ENCODE measurements at regions not wholly inside any gene's neighbourhood (a gene's known extent, or its start where the extent isn't known, plus 50 kb on each side); places are given as distances from the start of the nearest gene placed in this dataset.

DNA sequence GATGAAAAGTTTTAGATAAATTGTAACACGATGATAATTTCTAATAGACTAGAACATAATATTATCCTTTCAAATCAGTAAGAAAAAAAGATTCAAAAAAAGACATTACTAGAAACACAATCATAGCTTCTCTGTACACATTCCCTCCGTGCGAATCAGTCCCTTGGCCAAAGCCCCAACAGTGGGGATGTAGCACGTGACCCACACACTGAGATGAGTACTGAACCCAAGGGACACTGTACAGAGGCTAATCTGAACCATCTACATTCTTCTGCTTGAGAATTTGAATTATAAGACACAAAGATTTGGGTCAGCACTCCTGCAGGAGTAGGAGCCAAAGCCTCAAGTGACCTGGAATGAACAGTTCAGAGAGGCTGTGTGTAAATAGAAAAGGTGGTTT is 353.7 kb downstream of the INSC start:
- H3K27me3 ChIP-seq: no peaks in the 10 kb centered on the region
- no peaks in the 10 kb centered on the region for H3K9me3 ChIP-seq
- TF ChIP-seq, protein P1, sequence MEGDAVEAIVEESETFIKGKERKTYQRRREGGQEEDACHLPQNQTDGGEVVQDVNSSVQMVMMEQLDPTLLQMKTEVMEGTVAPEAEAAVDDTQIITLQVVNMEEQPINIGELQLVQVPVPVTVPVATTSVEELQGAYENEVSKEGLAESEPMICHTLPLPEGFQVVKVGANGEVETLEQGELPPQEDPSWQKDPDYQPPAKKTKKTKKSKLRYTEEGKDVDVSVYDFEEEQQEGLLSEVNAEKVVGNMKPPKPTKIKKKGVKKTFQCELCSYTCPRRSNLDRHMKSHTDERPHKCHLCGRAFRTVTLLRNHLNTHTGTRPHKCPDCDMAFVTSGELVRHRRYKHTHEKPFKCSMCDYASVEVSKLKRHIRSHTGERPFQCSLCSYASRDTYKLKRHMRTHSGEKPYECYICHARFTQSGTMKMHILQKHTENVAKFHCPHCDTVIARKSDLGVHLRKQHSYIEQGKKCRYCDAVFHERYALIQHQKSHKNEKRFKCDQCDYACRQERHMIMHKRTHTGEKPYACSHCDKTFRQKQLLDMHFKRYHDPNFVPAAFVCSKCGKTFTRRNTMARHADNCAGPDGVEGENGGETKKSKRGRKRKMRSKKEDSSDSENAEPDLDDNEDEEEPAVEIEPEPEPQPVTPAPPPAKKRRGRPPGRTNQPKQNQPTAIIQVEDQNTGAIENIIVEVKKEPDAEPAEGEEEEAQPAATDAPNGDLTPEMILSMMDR (IDR thresholded peaks at IDR 0.05; ENCODE audit: low read depth, low read length): no peak

DNA sequence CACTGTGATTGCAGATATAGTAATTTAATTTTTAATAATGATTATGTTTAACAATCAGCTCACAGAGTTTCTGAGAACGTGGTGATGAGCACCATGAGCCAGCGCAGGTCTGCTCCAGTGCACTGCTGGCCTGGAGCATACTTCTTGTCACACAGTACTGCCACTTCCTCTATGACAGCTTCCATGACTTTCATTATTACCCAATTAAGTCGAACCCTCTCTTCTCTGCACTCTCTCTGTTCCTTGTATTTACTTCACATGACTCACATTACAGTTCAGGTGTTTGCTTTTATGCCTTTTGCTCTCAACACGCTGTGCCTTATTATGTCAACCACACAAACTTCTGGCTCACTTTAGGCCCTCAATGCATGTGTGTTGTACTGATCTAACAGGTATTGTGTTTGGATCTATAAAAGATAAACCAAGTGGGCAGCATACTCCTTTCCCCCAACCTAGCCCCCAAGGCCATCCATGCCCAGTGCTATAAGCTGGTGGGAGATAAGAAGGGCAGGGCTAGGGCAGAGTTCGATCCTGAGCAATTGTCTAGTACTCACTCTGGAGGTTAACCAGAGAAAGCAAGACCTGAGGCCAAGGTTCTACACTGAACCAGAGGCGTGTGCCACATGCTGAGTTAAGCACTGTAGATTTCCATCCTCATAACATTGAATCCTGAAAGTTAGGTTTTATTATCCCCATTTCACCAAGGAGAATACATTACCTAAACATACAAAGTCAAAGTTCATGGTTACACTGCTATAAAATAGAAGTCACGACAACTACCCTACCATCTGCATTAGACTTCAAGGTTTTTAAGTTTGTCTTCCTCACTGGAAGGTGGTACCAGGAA is 356.5 kb downstream of the INSC start:
- DNase-seq: peak; percentile 10

More for the DNA sequence above, 353.7 kb downstream of the INSC start:
- Histone ChIP-seq H3K36me3 (no peaks in the 10 kb centered on the region), H3K4me3 (ENCODE audit: low read depth, low read length) (no peak overlapping the region), H3K4me1 (no peaks in the 10 kb centered on the region)
- DNase-seq: no peak

DNA sequence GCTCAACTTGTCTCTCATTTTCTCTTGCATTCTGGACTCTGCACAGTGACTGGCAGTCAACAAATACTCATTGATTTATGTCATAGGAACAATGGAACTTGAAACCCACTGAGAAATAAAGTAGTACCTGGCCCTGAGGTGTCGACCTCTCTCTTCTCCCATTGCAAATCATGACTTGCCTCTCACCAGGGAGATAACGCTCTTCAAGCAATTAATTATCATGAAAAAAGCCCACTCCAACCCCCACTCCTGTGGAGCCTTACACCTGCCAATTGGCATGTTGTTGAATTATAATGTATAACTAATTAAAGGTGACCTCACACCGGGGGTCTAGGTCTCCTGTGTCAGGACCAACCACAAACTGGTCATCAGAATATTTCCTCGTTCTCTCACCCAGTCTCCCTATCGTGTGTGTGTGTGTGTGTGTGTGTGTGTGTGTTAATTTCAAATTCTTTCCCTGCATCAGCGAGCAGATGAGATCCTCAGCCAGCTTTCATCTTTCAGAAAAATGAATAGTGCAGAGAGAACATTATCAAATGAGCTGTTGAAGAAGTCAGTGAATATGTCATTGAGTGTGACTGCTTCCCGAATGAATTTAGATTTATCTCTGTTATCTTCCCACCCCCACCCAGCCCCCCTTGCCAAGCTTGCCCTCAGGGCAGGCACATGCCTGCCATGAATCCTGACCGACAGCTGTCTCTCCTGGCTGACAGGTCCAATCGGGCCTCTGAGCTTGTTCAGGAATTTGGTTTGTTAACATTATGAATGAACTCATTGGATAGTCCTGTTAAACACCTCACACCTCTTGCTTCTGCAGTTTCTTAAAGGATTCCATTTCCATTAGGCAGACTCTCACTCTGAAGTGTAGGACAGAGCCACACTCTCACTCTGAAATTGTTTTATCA is 357.4 kb downstream of the INSC start:
- DNase-seq: peak; percentile 32
- H3K9me3 ChIP-seq: no peaks in the 10 kb centered on the region
- TF ChIP-seq, protein P1 (IDR thresholded peaks at IDR 0.05; ENCODE audit: low read depth, low read length): no peak
- no peak overlapping the region for H3K4me3 ChIP-seq (ENCODE audit: low read depth, low read length)
- no peaks in the 10 kb centered on the region for H3K4me1 ChIP-seq
- no peaks in the 10 kb centered on the region for H3K36me3 ChIP-seq
- H3K27me3 ChIP-seq: no peaks in the 10 kb centered on the region

More for the DNA sequence above, 356.5 kb downstream of the INSC start:
- Histone ChIP-seq H3K9me3 (no peaks in the 10 kb centered on the region), H3K4me1 (no peaks in the 10 kb centered on the region), H3K27me3 (no peaks in the 10 kb centered on the region), H3K4me3 (ENCODE audit: low read depth, low read length) (no peak overlapping the region), H3K36me3 (no peaks in the 10 kb centered on the region)
- TF ChIP-seq, protein P1 (IDR thresholded peaks at IDR 0.05; ENCODE audit: low read depth, low read length): no peak

DNA sequence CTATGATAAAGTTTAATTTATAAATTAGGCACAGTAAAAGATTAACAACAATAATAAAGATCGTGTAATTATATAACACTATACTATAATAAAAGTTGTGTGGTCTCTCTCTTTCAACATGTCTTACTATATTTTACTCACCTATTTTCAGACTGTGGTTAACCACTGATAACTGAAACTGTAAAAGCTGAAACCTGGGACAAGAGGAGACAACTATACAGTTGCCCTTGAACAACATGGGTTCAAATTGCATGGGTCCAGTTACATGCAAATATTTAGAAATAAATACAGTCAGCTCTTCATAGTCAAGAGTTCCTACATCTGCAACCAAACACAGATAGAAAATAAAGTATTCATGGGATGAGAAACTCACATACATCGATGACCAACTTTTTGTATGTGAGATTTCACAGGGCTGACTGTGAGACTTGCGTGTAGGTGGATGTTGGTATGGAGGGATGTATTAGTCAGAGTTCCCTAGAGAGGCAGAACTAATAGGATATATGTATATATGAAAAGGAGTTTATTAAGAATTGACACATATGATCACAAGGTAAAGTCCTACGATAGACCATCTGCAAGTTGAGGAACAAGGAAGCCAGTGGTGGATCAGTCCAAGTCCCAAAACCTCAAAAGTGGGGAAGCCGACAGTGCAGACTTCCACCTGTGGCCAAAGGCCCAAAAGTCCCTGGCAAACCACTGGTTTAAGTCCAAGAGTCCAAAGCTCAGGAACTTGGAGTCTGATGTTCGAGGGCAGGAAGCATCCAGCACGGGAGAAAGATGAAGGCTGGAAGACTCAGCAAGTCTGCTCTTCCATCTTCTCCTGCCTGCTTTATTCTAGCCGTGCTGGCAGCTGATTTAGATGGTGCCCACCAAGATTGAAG is 359.5 kb downstream of the INSC start:
- Histone ChIP-seq H3K27me3 (no peaks in the 10 kb centered on the region), H3K4me1 (no peaks in the 10 kb centered on the region), H3K9me3 (no peaks in the 10 kb centered on the region), H3K4me3 (ENCODE audit: low read depth, low read length) (no peak overlapping the region), H3K36me3 (no peaks in the 10 kb centered on the region)
- TF ChIP-seq, protein P1 (IDR thresholded peaks at IDR 0.05; ENCODE audit: low read depth, low read length): no peak
- DNase-seq: no peak

DNA sequence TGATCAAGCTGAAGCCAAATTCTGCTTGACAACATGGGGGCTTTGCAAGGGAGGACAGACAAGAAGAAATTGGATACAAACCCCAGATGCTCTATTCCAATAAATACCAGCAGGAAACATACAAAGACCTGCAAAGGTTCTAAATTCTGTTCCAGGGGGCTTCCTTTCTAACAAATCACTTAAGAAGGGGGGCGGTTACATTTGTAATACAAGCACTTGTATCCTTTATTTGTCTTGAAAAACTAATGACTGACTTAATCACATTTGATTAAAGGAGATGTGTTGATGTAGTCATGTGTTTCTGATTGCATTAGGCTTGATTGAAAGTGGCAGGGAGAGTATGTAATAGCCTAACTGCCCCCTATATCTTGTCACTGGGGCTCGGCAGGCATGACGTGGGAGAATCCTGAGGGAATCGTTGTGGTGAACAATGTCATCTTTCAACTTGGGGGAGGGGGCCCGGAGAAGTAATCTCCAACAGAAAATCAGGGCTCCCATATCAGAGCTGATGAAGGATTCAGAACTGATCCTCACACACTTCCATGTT is 361.7 kb downstream of the INSC start:
- no peaks in the 10 kb centered on the region for H3K9me3 ChIP-seq
- DNase-seq: peak; percentile 19
- no peaks in the 10 kb centered on the region for H3K4me1 ChIP-seq
- no peaks in the 10 kb centered on the region for H3K27me3 ChIP-seq
- H3K4me3 ChIP-seq (ENCODE audit: low read depth, low read length): no peak overlapping the region
- H3K36me3 ChIP-seq: no peaks in the 10 kb centered on the region
- TF ChIP-seq, protein P1 (IDR thresholded peaks at IDR 0.05; ENCODE audit: low read depth, low read length): no peak

All from BE2C (cell line).